H9 (cell line): ENCODE measurements at regions not wholly inside any gene's neighbourhood (a gene's known extent, or its start where the extent isn't known, plus 50 kb on each side); places are given as distances from the start of the nearest gene placed in this dataset.

Experiments used
- DNase-seq: peaks from one replicate; pipeline ENCODE4 v3.0.0-alpha.2; 2017
- H2AFZ ChIP-seq: one replicate; pipeline ENCODE4 v1.6.1; 2013; ENCODE audit warnings: mild to moderate bottlenecking, low read length, control low read depth, moderate library complexity
- H2AK5ac ChIP-seq: 2 replicates; pipeline ENCODE4 v1.6.1; 2013; ENCODE audit warnings: low read length, control low read depth, mixed read lengths; ENCODE audit not compliant: insufficient read length
- H2BK120ac ChIP-seq: one replicate; pipeline ENCODE4 v1.6.1; 2013; ENCODE audit warnings: low read depth, mild to moderate bottlenecking, low read length, control low read depth, inconsistent platforms; ENCODE audit not compliant: poor library complexity, severe bottlenecking
- H2BK12ac ChIP-seq: 2 replicates; pipeline ENCODE4 v1.6.1; 2013; ENCODE audit warnings: low read length, control low read depth, mixed read lengths, low read depth; ENCODE audit not compliant: insufficient read length
- H2BK15ac ChIP-seq: 2 replicates; pipeline ENCODE4 v1.6.1; 2013; ENCODE audit warnings: low read depth, low read length, control low read depth
- H2BK20ac ChIP-seq: one replicate; pipeline ENCODE4 v1.6.1; 2013; ENCODE audit warnings: low read depth, mild to moderate bottlenecking, low read length, control low read depth, inconsistent platforms; ENCODE audit not compliant: poor library complexity, severe bottlenecking
- H2BK5ac ChIP-seq: 2 replicates; pipeline ENCODE4 v1.6.1; 2013; ENCODE audit warnings: low read length, control low read depth, mixed read lengths; ENCODE audit not compliant: insufficient read length
- H3K14ac ChIP-seq: 2 replicates; pipeline ENCODE4 v1.6.1; 2013; ENCODE audit warnings: low read length, control low read depth; ENCODE audit not compliant: insufficient read depth
- H3K18ac ChIP-seq: 2 replicates; pipeline ENCODE4 v1.6.1; 2013; ENCODE audit warnings: low read depth, mild to moderate bottlenecking, mixed read lengths, low read length, control low read depth; ENCODE audit not compliant: insufficient read length
- H3K23ac ChIP-seq: 2 replicates; pipeline ENCODE4 v1.6.1; 2013; ENCODE audit warnings: low read length, control low read depth, mixed read lengths, low read depth; ENCODE audit not compliant: insufficient read length
- H3K23me2 ChIP-seq: 2 replicates; pipeline ENCODE4 v1.6.1; 2013; ENCODE audit warnings: low read depth, mild to moderate bottlenecking, mixed read lengths, low read length, control low read depth; ENCODE audit not compliant: insufficient read length, poor library complexity, severe bottlenecking
- H3K27ac ChIP-seq: 2 replicates; pipeline ENCODE4 v1.5.1; 2013; ENCODE audit warnings: low read length, control low read depth, mixed read lengths, low read depth; ENCODE audit not compliant: insufficient read length
- H3K27me3 ChIP-seq: 2 replicates; pipeline ENCODE4 v1.6.1; 2013; ENCODE audit warnings: low read length, control low read depth, inconsistent platforms; ENCODE audit not compliant: insufficient read depth
- H3K4ac ChIP-seq: 2 replicates; pipeline ENCODE4 v1.6.1; 2013; ENCODE audit warnings: low read depth, mild to moderate bottlenecking, control low read depth, inconsistent platforms, low read length, moderate library complexity
- H3K4me1 ChIP-seq: 2 replicates; pipeline ENCODE4 v1.6.1; 2013; ENCODE audit warnings: low read length, control low read depth, inconsistent platforms; ENCODE audit not compliant: insufficient read depth
- H3K4me2 ChIP-seq: 2 replicates; pipeline ENCODE4 v1.6.1; 2013; ENCODE audit warnings: low read length, control low read depth, mixed read lengths; ENCODE audit not compliant: insufficient read length, insufficient read depth
- H3K56ac ChIP-seq: 2 replicates; pipeline ENCODE4 v1.6.1; 2013; ENCODE audit warnings: low read depth, mild to moderate bottlenecking, mixed read lengths, low read length, control low read depth; ENCODE audit not compliant: insufficient read length
- H3K79me1 ChIP-seq: 2 replicates; pipeline ENCODE4 v1.6.1; 2013; ENCODE audit warnings: low read depth, mild to moderate bottlenecking, moderate library complexity, low read length, control low read depth, inconsistent platforms; ENCODE audit not compliant: insufficient read depth, poor library complexity, severe bottlenecking
- H3K79me2 ChIP-seq: 2 replicates; pipeline ENCODE4 v1.6.1; 2013; ENCODE audit warnings: low read length, control low read depth, inconsistent platforms; ENCODE audit not compliant: insufficient read depth
- H3K9ac ChIP-seq: 2 replicates; pipeline ENCODE4 v1.6.1; 2013; ENCODE audit warnings: low read length, control low read depth, mixed read lengths; ENCODE audit not compliant: insufficient read length; ENCODE audit errors: extremely low read depth
- H3K9me3 ChIP-seq: one replicate; pipeline ENCODE4 v1.6.1; 2013; ENCODE audit warnings: low read depth, low read length, inconsistent platforms; ENCODE audit not compliant: control insufficient read depth
- H3T11ph ChIP-seq: one replicate; pipeline ENCODE4 v1.6.1; 2013; ENCODE audit warnings: mild to moderate bottlenecking, low read length, control low read depth, inconsistent platforms
- H4K20me1 ChIP-seq: one replicate; pipeline ENCODE4 v1.6.1; 2013; ENCODE audit not compliant: control insufficient read depth, insufficient read length, insufficient read depth
- H4K5ac ChIP-seq: 2 replicates; pipeline ENCODE4 v1.6.1; 2013; ENCODE audit warnings: low read depth, mild to moderate bottlenecking, mixed read lengths, low read length, control low read depth; ENCODE audit not compliant: insufficient read length
- H4K8ac ChIP-seq: replicated peaks from 2 replicates; pipeline ENCODE4 v1.6.1; 2013; ENCODE audit warnings: low read length, control low read depth, mixed read lengths, low read depth; ENCODE audit not compliant: insufficient read length
- H4K91ac ChIP-seq: 2 replicates; pipeline ENCODE4 v1.6.1; 2013; ENCODE audit warnings: low read depth, mild to moderate bottlenecking, moderate library complexity, mixed read lengths, low read length, control low read depth; ENCODE audit not compliant: insufficient read length
- H3K27ac Mint-ChIP-seq, 3 experiments: 2 replicates in 2 of 3; 3 replicates in 1 of 3; pipeline ENCODE4 v1.8.0; 2020 to 2021; ENCODE audit warnings: mixed read lengths in 3 of 3, mild to moderate bottlenecking in 1 of 3, moderate library complexity in 1 of 3
- H3K27me3 Mint-ChIP-seq: 2 replicates; pipeline ENCODE4 v1.8.0; 2021; ENCODE audit warnings: low read depth, mild to moderate bottlenecking, moderate library complexity, mixed read lengths
- H3K36me3 Mint-ChIP-seq, 3 experiments: 2 replicates in 2 of 3; 3 replicates in 1 of 3; pipeline ENCODE4 v1.8.0; 2020 to 2021; ENCODE audit warnings: low read depth in 3 of 3, mixed read lengths in 3 of 3; ENCODE audit not compliant: insufficient read depth in 1 of 3
- H3K4me1 Mint-ChIP-seq, 2 experiments: 2 replicates each; pipeline ENCODE4 v1.8.0; 2020; ENCODE audit warnings: mixed read lengths in 2 of 2
- H3K4me3 Mint-ChIP-seq, 2 experiments: 2 replicates in 1 of 2; 3 replicates in 1 of 2; pipeline ENCODE4 v1.8.0; 2020 to 2021; ENCODE audit warnings: mild to moderate bottlenecking in 2 of 2, mixed read lengths in 2 of 2, moderate library complexity in 1 of 2
- H3K9me3 Mint-ChIP-seq, 2 experiments: 2 replicates in 1 of 2; 3 replicates in 1 of 2; pipeline ENCODE4 v1.8.0; 2020; ENCODE audit warnings: mild to moderate bottlenecking in 2 of 2, mixed read lengths in 2 of 2, moderate library complexity in 1 of 2
- WGBS: extraction: QIAGEN DNeasy Blood & Tissue Kit; methylation state at CpG from one replicate; pipeline ENCODE4 v1.1.7; 2013; ENCODE audit warnings: missing lambda C conversion rate, low lambda C conversion rate, mixed read lengths; ENCODE audit not compliant: insufficient read length; ENCODE audit errors: extremely low coverage; 5-methylcytosine and 5-hydroxymethylcytosine counted together
- TF ChIP-seq, protein P1 (sequence below): fragments of 200-600 bp; sonication (generic); conservative IDR thresholded peaks from 3 replicates; pipeline ENCODE4 v1.8.0; 2021; ENCODE audit warnings: antibody characterized with exemption, mild to moderate bottlenecking

DNA sequence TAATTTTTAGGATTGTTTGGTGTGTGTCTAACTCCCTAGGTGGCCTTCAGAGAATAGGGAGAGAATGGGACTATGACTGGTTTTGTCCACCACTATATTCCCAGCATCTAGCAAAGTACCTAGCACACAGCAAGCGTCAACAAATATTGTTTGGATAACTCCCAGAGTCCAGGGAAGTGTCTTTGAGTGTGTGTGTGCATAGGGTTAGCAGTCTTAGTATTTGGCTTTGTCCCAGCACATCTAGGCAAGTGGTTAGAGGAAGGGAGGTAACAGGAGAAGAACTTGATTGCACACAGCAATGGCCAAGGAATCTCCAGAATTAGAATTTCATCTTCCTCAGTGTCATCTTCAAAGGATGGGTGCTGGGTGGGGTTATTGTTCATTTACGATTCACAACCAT lies 385.4 kb upstream of the CDH5 start:
- H4K91ac ChIP-seq, result no peak overlapping the region
- H3K56ac ChIP-seq, result no peak overlapping the region
- no peak overlapping the region for H2BK15ac ChIP-seq
- no peak overlapping the region for H4K8ac ChIP-seq
- H3K27me3 ChIP-seq, result no peaks in the 10 kb centered on the region
- H4K5ac ChIP-seq, result no peak overlapping the region
- H3K27me3 Mint-ChIP-seq, result no peaks in the 10 kb centered on the region
- no peak for DNase-seq
- WGBS, result no CpG with 5 or more reads among the region's 2 CpGs
- no peak overlapping the region for H3K23ac ChIP-seq
- no peak overlapping the region for H3K4ac ChIP-seq
- peaks cover 9 to 10% of the 10 kb centered on the region in 2 experiments; a peak in 4 of 5 replicates for H3K9me3 Mint-ChIP-seq
- no peaks in the 10 kb centered on the region for H3K4me1 ChIP-seq
- no peak overlapping the region for H3K4me3 Mint-ChIP-seq
- peaks cover 0 to 8% (median 1%) of the 10 kb centered on the region in 3 experiments; a peak in 2 of 7 replicates for H3K36me3 Mint-ChIP-seq
- H3T11ph ChIP-seq, result no peak overlapping the region
- H3K79me1 ChIP-seq, result no peaks in the 10 kb centered on the region
- no peaks in the 10 kb centered on the region for H3K23me2 ChIP-seq
- no peak overlapping the region for H2AK5ac ChIP-seq
- no peaks in the 10 kb centered on the region for H3K9me3 ChIP-seq
- H3K4me2 ChIP-seq, result no peak overlapping the region
- H2BK12ac ChIP-seq, result no peak overlapping the region
- no peak overlapping the region for H3K27ac ChIP-seq
- TF ChIP-seq, protein P1, sequence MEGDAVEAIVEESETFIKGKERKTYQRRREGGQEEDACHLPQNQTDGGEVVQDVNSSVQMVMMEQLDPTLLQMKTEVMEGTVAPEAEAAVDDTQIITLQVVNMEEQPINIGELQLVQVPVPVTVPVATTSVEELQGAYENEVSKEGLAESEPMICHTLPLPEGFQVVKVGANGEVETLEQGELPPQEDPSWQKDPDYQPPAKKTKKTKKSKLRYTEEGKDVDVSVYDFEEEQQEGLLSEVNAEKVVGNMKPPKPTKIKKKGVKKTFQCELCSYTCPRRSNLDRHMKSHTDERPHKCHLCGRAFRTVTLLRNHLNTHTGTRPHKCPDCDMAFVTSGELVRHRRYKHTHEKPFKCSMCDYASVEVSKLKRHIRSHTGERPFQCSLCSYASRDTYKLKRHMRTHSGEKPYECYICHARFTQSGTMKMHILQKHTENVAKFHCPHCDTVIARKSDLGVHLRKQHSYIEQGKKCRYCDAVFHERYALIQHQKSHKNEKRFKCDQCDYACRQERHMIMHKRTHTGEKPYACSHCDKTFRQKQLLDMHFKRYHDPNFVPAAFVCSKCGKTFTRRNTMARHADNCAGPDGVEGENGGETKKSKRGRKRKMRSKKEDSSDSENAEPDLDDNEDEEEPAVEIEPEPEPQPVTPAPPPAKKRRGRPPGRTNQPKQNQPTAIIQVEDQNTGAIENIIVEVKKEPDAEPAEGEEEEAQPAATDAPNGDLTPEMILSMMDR, result no peak
- H2BK120ac ChIP-seq, result no peak overlapping the region
- no peaks in the 10 kb centered on the region for H3K79me2 ChIP-seq
- no peak overlapping the region for H2AFZ ChIP-seq
- H2BK20ac ChIP-seq, result no peak overlapping the region
- no peaks in the 10 kb centered on the region for H4K20me1 ChIP-seq
- H3K27ac Mint-ChIP-seq, result no peak overlapping the region
- H3K18ac ChIP-seq, result no peak overlapping the region
- no peak overlapping the region for H3K14ac ChIP-seq
- no peak overlapping the region for H3K9ac ChIP-seq
- 0 out of 4 replicates have a peak, but pooled peaks cover 0 to 4% of the 10 kb centered on the region in 2 experiments for H3K4me1 Mint-ChIP-seq
- H2BK5ac ChIP-seq, result no peak overlapping the region
